ENCODE measurements at regions not wholly inside any gene's neighbourhood (a gene's known extent, or its start where the extent isn't known, plus 50 kb on each side); places are given as distances from the start of the nearest gene placed in this dataset.
"Not testable (repeated sequence)": the region's sequence is repeated elsewhere in the genome, so short reads cannot be mapped to it uniquely, and the experiment has no call there.

GRCh38 chr10:78442836-78443550, 409.3 kb downstream of the RPS24 start:
- no peak for DNase-seq (ENCODE audit: low read depth in 2 of 3, low spot score in 2 of 3)

GRCh38 chr10:78443900-78444571, 410.4 kb downstream of the RPS24 start:
- no peak for DNase-seq (ENCODE audit: low read depth in 2 of 3, low spot score in 2 of 3)

- not testable (repeated sequence) for DNase-seq (ENCODE audit: low read depth in 2 of 3, low spot score in 2 of 3)
Measured at GRCh38 chr10:78444741-78445140, 411.1 kb downstream of the RPS24 start.

GRCh38 chr10:78445308-78445707, 411.6 kb downstream of the RPS24 start:
- DNase-seq (ENCODE audit: low read depth in 2 of 3, low spot score in 2 of 3) = no peak

GRCh38 chr10:78448470-78448869, 414.8 kb downstream of the RPS24 start:
- DNase-seq (ENCODE audit: low read depth in 2 of 3, low spot score in 2 of 3) = no peak

GRCh38 chr10:78448994-78449418, 415.3 kb downstream of the RPS24 start:
- DNase-seq (ENCODE audit: low read depth in 2 of 3, low spot score in 2 of 3) = no peak

- no peak for DNase-seq (ENCODE audit: low read depth in 2 of 3, low spot score in 2 of 3)
Measured at GRCh38 chr10:78449554-78449953, 415.9 kb downstream of the RPS24 start.

GRCh38 chr10:78450239-78450638, 416.6 kb downstream of the RPS24 start:
- DNase-seq (ENCODE audit: low read depth in 2 of 3, low spot score in 2 of 3) = no peak

- DNase-seq (ENCODE audit: low read depth in 2 of 3, low spot score in 2 of 3) = no peak
Measured at GRCh38 chr10:78450807-78451485, 417.3 kb downstream of the RPS24 start.

- DNase-seq (ENCODE audit: low read depth in 2 of 3, low spot score in 2 of 3) = no peak
Measured at GRCh38 chr10:78451592-78451991, 417.9 kb downstream of the RPS24 start.

GRCh38 chr10:78454123-78454645, 420.5 kb downstream of the RPS24 start:
- no peak for DNase-seq (ENCODE audit: low read depth in 2 of 3, low spot score in 2 of 3)

- DNase-seq (ENCODE audit: low read depth in 2 of 3, low spot score in 2 of 3) = no peak
Measured at GRCh38 chr10:78455236-78455635, 421.6 kb downstream of the RPS24 start.

- DNase-seq (ENCODE audit: low read depth in 2 of 3, low spot score in 2 of 3) = no peak
Measured at GRCh38 chr10:78455811-78456210, 422.1 kb downstream of the RPS24 start.

- DNase-seq (ENCODE audit: low read depth in 2 of 3, low spot score in 2 of 3) = no peak
Measured at GRCh38 chr10:78456649-78457400, 423.2 kb downstream of the RPS24 start.

GRCh38 chr10:78457804-78458482, 424.3 kb downstream of the RPS24 start:
- no peak for DNase-seq (ENCODE audit: low read depth in 2 of 3, low spot score in 2 of 3)

GRCh38 chr10:78458983-78459638, 425.4 kb downstream of the RPS24 start:
- DNase-seq (ENCODE audit: low read depth in 2 of 3, low spot score in 2 of 3) = no peak

GRCh38 chr10:78459639-78460037, 426.0 kb downstream of the RPS24 start:
- DNase-seq (ENCODE audit: low read depth in 2 of 3, low spot score in 2 of 3) = no peak

- no peak for DNase-seq (ENCODE audit: low read depth in 2 of 3, low spot score in 2 of 3)
Measured at GRCh38 chr10:78460204-78460603, 426.5 kb downstream of the RPS24 start.

- no peak for DNase-seq (ENCODE audit: low read depth in 2 of 3, low spot score in 2 of 3)
Measured at GRCh38 chr10:78461333-78461732, 427.7 kb downstream of the RPS24 start.

- no peak for DNase-seq (ENCODE audit: low read depth in 2 of 3, low spot score in 2 of 3)
Measured at GRCh38 chr10:78462176-78462575, 428.5 kb downstream of the RPS24 start.

Measured in hematopoietic multipotent progenitor cell (in vitro differentiated cells).